Esophagus squamous epithelium (tissue), 4 donors: ENCODE measurements at regions not wholly inside any gene's neighbourhood (a gene's known extent, or its start where the extent isn't known, plus 50 kb on each side); places are given as distances from the start of the nearest gene placed in this dataset.

Experiments used
- CTCF ChIP-seq, 6 experiments: fragments of 450-650 bp in 4 of 6; fragments of 200-600 bp in 2 of 6; sonication (generic) in 2 of 6; IDR thresholded peaks; one replicate each; pipeline ENCODE4 v1.5.1; 2016 to 2019; ENCODE audit warnings: antibody characterized with exemption in 6 of 6, mild to moderate bottlenecking in 4 of 6, moderate library complexity in 4 of 6
- POLR2A ChIP-seq, 4 donors: fragments of 450-650 bp; IDR thresholded peaks; one replicate each; pipeline ENCODE4 v1.6.1; 2017; ENCODE audit warnings: antibody characterized with exemption in 4 of 4, mild to moderate bottlenecking in 4 of 4, moderate library complexity in 3 of 4

DNA sequence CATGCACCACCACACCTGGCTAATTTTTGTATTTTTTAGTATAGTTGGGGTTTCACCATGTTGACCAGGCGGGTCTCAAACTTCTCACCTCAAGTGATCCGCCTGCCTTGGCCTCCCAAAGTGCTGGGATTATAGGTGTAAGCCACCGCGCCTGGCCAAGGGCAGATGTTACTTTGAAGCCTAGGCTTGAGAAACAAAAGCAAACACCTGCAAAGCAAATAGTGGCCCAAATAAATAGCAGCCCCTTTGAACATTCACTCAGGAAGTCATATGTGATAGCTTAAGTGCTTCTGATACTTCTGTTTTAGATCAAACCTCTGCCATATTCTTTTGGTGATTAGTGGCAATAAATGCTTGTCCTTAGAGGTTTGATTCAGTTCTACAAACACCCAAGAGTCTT, 404.5 kb upstream of the SMIM21 start:
- TF ChIP-seq POLR2A (IDR thresholded peaks at IDR 0.05) = no peak
- no peak for TF ChIP-seq CTCF (IDR thresholded peaks at IDR 0.05)
